Keratinocyte (primary cell): ENCODE measurements at regions not wholly inside any gene's neighbourhood (a gene's known extent, or its start where the extent isn't known, plus 50 kb on each side); places are given as distances from the start of the nearest gene placed in this dataset.

ENCODE experiments used
- DNase-seq: peaks from one replicate; pipeline ENCODE4 v3.0.0-alpha.2; 2011; ENCODE audit warnings: low read depth, missing footprints, low spot score
- FAIRE-seq: peaks from 2 replicates; lab custom pipeline; 2011; peaks lifted over from hg19 to GRCh38; lab: Jason Lieb, UNC
- H2AFZ ChIP-seq: 2 replicates; pipeline ENCODE4 v1.6.0; 2012; ENCODE audit warnings: low read length, control low read depth, inconsistent platforms; ENCODE audit not compliant: control insufficient read depth
- H3K27ac ChIP-seq: 2 replicates; pipeline ENCODE4 v1.5.1; 2011; ENCODE audit warnings: low read length; ENCODE audit not compliant: control insufficient read depth, insufficient read depth
- H3K27me3 ChIP-seq: 3 replicates; pipeline ENCODE4 v1.6.0; 2011; ENCODE audit warnings: low read length; ENCODE audit not compliant: control insufficient read depth, insufficient read depth; ENCODE audit errors: extremely low read depth
- H3K36me3 ChIP-seq, 2 experiments: 2 replicates in 1 of 2; 3 replicates in 1 of 2; pipeline ENCODE4 v1.5.1; 2011; ENCODE audit warnings: low read length in 2 of 2, mild to moderate bottlenecking in 1 of 2; ENCODE audit not compliant: control insufficient read depth in 2 of 2, insufficient read depth in 2 of 2; ENCODE audit errors: extremely low read depth in 1 of 2
- H3K4me1 ChIP-seq: 3 replicates; pipeline ENCODE4 v1.5.1; 2011; ENCODE audit warnings: low read length; ENCODE audit not compliant: control insufficient read depth, insufficient read depth; ENCODE audit errors: extremely low read depth
- H3K4me2 ChIP-seq: 3 replicates; pipeline ENCODE4 v1.6.0; 2011; ENCODE audit warnings: low read depth, low read length; ENCODE audit not compliant: control insufficient read depth, insufficient read depth; ENCODE audit errors: extremely low read depth
- H3K4me3 ChIP-seq, 3 experiments: fragments of 200-600 bp in 1 of 3; sonication (generic) in 1 of 3; 2 replicates in 2 of 3; 3 replicates in 1 of 3; pipeline ENCODE4 v1.5.1; 2011 to 2016; ENCODE audit warnings: low read length in 3 of 3, mild to moderate bottlenecking in 3 of 3, control low read depth in 2 of 3, inconsistent platforms in 1 of 3, low read depth in 1 of 3, mixed read lengths in 1 of 3, mixed run types in 1 of 3, moderate library complexity in 1 of 3; ENCODE audit not compliant: control insufficient read depth in 2 of 3, insufficient read depth in 2 of 3; ENCODE audit errors: extremely low read depth in 1 of 3
- H3K79me2 ChIP-seq: 2 replicates; pipeline ENCODE4 v1.6.0; 2012; ENCODE audit warnings: low read length; ENCODE audit not compliant: control insufficient read depth, insufficient read depth
- H3K9ac ChIP-seq: 3 replicates; pipeline ENCODE4 v1.6.0; 2011; ENCODE audit warnings: low read length; ENCODE audit not compliant: control insufficient read depth, insufficient read depth; ENCODE audit errors: extremely low read depth
- H3K9me1 ChIP-seq: 3 replicates; pipeline ENCODE4 v1.6.0; 2011; ENCODE audit warnings: low read length; ENCODE audit not compliant: control insufficient read depth, insufficient read depth; ENCODE audit errors: extremely low read depth
- H3K9me3 ChIP-seq: 2 replicates; pipeline ENCODE4 v1.5.1; 2012; ENCODE audit warnings: low read depth, low read length; ENCODE audit not compliant: control insufficient read depth
- H4K20me1 ChIP-seq: 3 replicates; pipeline ENCODE4 v1.6.0; 2011; ENCODE audit warnings: low read length; ENCODE audit not compliant: control insufficient read depth, insufficient read depth; ENCODE audit errors: extremely low read depth
- CTCF ChIP-seq, 3 experiments: IDR thresholded peaks in 1 of 3; conservative IDR thresholded peaks in 1 of 3; optimal IDR thresholded peaks in 1 of 3; 2 replicates in 2 of 3; 3 replicates in 1 of 3; pipeline versions ENCODE3 to v1.5.1; 2011; ENCODE audit warnings: low read length in 3 of 3, mild to moderate bottlenecking in 3 of 3, moderate library complexity in 2 of 3, control low read depth in 1 of 3, inconsistent platforms in 1 of 3; ENCODE audit not compliant: insufficient read depth in 2 of 3; ENCODE audit errors: extremely low read depth in 1 of 3
- EZH2 ChIP-seq: IDR thresholded peaks from one replicate; pipeline ENCODE4 v1.6.1; 2012; ENCODE audit warnings: inconsistent platforms, mild to moderate bottlenecking, low read length, moderate library complexity
- dilution Hi-C: fragments of 300-500 bp; cut with MboI; formaldehyde crosslinking; loops from one replicate; pipeline ENCODE4 v1.7.0; 2020; ENCODE audit warnings: low sequenced_read_pairs; ENCODE audit not compliant: extremely low pct_ligation_motif_present

DNA sequence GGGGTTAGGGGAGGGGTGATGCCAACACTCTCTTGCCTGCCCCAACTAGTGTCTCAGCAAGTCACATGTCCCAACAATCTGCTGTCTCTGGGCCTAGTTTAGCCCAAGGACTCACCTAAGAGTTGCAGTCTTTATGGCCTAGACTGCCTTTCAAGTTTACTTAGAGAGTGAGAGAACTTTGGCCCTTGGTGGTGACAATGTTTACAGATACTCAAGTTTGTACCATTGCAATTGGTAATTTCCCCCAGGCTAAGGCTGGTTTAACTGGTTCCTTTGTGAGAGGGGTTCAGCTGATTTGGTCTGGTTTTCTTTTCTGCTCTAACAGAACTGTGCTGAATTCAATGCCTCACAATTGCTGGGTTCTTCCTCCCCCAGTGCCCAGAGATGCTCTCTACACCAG lies 1279.9 kb upstream of the EYS start:
- TF ChIP-seq EZH2 = no peak
- no peak for TF ChIP-seq CTCF (optimal IDR thresholded peaks at IDR 0.05 in 1 of 3, IDR thresholded peaks at IDR 0.05 in 1 of 3, conservative IDR thresholded peaks at IDR 0.05 in 1 of 3; ENCODE audit: extremely low read depth in 1 of 3, insufficient read depth in 2 of 3, low read length in 3 of 3)
- no peaks in the 10 kb centered on the region for H3K9me1 ChIP-seq
- H3K27me3 ChIP-seq = no peaks in the 10 kb centered on the region
- no peaks in the 10 kb centered on the region for H3K9me3 ChIP-seq
- dilution Hi-C loops = no loop called here
- H3K27ac ChIP-seq = no peak overlapping the region
- FAIRE-seq (no peak), DNase-seq (no peak)
- H2AFZ ChIP-seq = no peak overlapping the region
- H3K79me2 ChIP-seq = no peaks in the 10 kb centered on the region
- H3K4me1 ChIP-seq = no peaks in the 10 kb centered on the region
- no peak overlapping the region for H3K9ac ChIP-seq
- H3K36me3 ChIP-seq = no peaks in the 10 kb centered on the region
- H3K4me3 ChIP-seq = no peak overlapping the region
- H4K20me1 ChIP-seq = no peaks in the 10 kb centered on the region
- H3K4me2 ChIP-seq = no peak overlapping the region

GRCh38 chr6:66985816-66986215 lies 1278.8 kb upstream of the EYS start:
- Histone ChIP-seq H4K20me1 (no peaks in the 10 kb centered on the region), H3K9me3 (no peaks in the 10 kb centered on the region), H3K79me2 (no peaks in the 10 kb centered on the region), H3K27me3 (no peaks in the 10 kb centered on the region), H3K36me3 (no peaks in the 10 kb centered on the region), H3K4me2 (no peak overlapping the region), H3K4me1 (no peaks in the 10 kb centered on the region), H3K27ac (no peak overlapping the region), H2AFZ (no peak overlapping the region), H3K4me3 (no peak overlapping the region), H3K9me1 (no peaks in the 10 kb centered on the region), H3K9ac (no peak overlapping the region)
- FAIRE-seq (no peak), DNase-seq (no peak)
- TF ChIP-seq CTCF (optimal IDR thresholded peaks at IDR 0.05 in 1 of 3, IDR thresholded peaks at IDR 0.05 in 1 of 3, conservative IDR thresholded peaks at IDR 0.05 in 1 of 3; ENCODE audit: extremely low read depth in 1 of 3, insufficient read depth in 2 of 3, low read length in 3 of 3) (no peak), EZH2 (no peak)
- dilution Hi-C loops = no loop called here
